Ascending aorta (tissue), 2 donors: ENCODE measurements at regions not wholly inside any gene's neighbourhood (a gene's known extent, or its start where the extent isn't known, plus 50 kb on each side); places are given as distances from the start of the nearest gene placed in this dataset.

ENCODE experiments used
- DNase-seq, 2 donors: peaks; one replicate each; pipeline ENCODE4 v3.0.0-alpha.2; 2019; ENCODE audit warnings: low spot score in 2 of 2
- H3K27ac ChIP-seq, 2 donors: fragments of 200-600 bp; sonication (generic); one replicate each; pipeline ENCODE4 v1.5.1; 2016 to 2017; ENCODE audit warnings: mild to moderate bottlenecking in 1 of 2
- H3K27me3 ChIP-seq: fragments of 200-600 bp; sonication (generic); one replicate; pipeline ENCODE4 v1.5.1; 2017
- H3K36me3 ChIP-seq, 2 donors: fragments of 200-600 bp; sonication (generic); one replicate each; pipeline ENCODE4 v1.5.1; 2016
- H3K4me1 ChIP-seq, 2 donors: fragments of 200-600 bp; sonication (generic); one replicate each; pipeline ENCODE4 v1.5.1; 2016 to 2017; ENCODE audit warnings: mild to moderate bottlenecking in 1 of 2
- H3K4me3 ChIP-seq, 2 donors: fragments of 200-600 bp; sonication (generic); one replicate each; pipeline ENCODE4 v1.5.1; 2016 to 2017; ENCODE audit warnings: mild to moderate bottlenecking in 1 of 2
- H3K9me3 ChIP-seq, 2 donors: fragments of 200-600 bp; sonication (generic); one replicate each; pipeline ENCODE4 v1.5.1; 2016
- intact Hi-C: fragments of 100-400 bp; cut with DNase I; formaldehyde crosslinking; loops from one replicate; pipeline ENCODE4 v1.15.1; 2023
- TF ChIP-seq, protein P1 (sequence below), 3 experiments: fragments of 200-600 bp in 2 of 3; fragments of 450-650 bp in 1 of 3; sonication (generic) in 2 of 3; IDR thresholded peaks; one replicate each; pipeline ENCODE4 v1.5.1; 2016 to 2019; ENCODE audit warnings: antibody characterized with exemption in 3 of 3, mild to moderate bottlenecking in 1 of 3, moderate library complexity in 1 of 3

DNA sequence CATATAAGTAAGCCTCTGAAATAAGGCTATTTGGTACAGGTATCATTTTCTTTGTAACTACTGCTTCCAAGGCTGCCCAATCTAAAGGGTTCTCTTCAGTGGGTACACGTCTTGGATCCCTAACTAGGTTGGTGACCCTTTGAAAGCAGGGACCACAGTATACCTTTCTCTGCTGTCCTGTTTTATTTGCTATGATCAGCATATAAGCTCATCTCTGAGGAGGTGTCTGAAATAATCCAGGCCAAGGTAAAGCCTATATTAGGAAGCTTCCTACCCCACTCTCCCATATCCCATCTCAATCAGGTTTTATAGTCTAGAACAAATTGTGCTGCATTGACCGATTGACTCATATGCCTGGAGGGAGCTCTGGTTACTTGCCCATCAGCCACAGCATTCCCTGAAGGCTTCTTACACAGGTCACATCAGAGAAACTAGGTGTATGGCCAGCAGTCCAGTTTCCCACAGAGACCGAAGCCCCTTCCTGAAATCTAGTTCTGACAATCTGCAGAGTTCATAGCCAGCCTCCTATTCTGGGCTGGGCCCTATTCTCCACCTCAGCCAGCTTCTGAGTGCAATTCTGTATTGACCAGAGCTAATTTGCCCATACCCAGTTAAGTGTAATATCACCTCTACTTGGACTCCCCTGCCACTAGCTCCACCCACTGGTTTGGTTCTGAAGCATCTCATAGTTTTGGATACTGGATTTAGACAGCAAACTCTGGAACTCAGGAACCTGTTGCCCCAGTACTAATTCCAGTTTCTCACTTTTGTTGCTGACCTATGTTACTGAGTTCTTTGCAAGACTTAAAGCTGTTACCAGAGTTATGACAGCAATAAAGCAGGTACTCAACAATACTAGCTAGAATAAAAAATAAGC lies 62.1 kb upstream of the ARHGAP20 start:
- H3K27me3 ChIP-seq, result no peaks in the 10 kb centered on the region
- H3K9me3 ChIP-seq, result peaks cover 5 to 6% of the 10 kb centered on the region in 2 donors
- H3K4me3 ChIP-seq, result no peak overlapping the region
- TF ChIP-seq, protein P1, sequence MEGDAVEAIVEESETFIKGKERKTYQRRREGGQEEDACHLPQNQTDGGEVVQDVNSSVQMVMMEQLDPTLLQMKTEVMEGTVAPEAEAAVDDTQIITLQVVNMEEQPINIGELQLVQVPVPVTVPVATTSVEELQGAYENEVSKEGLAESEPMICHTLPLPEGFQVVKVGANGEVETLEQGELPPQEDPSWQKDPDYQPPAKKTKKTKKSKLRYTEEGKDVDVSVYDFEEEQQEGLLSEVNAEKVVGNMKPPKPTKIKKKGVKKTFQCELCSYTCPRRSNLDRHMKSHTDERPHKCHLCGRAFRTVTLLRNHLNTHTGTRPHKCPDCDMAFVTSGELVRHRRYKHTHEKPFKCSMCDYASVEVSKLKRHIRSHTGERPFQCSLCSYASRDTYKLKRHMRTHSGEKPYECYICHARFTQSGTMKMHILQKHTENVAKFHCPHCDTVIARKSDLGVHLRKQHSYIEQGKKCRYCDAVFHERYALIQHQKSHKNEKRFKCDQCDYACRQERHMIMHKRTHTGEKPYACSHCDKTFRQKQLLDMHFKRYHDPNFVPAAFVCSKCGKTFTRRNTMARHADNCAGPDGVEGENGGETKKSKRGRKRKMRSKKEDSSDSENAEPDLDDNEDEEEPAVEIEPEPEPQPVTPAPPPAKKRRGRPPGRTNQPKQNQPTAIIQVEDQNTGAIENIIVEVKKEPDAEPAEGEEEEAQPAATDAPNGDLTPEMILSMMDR (IDR thresholded peaks at IDR 0.05), result no peak
- no peak for DNase-seq
- no peaks in the 10 kb centered on the region for H3K36me3 ChIP-seq
- peaks cover 8 to 10% of the 10 kb centered on the region in 2 donors for H3K4me1 ChIP-seq
- intact Hi-C loops, result no loop called here
- no peak overlapping the region for H3K27ac ChIP-seq

DNA sequence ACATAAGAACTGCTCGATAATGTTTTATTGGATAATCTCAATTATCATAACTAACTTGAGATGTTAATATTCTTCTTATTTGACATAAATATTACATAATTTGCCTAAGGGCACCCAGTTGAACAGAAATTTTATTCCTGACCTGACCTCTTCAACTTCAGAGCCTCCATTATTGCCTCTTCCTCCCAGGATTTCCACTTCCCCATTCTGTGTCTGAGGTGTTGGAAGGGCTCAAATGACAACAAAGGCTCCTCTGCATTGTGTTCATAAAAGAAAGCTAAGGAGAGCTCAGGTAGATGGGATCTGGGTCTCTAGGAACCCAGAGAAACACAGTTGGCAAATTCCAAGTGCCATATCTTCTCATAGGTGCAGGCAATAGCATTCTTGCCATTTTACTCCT lies 61.2 kb upstream of the ARHGAP20 start:
- Histone ChIP-seq H3K36me3 (no peaks in the 10 kb centered on the region), H3K9me3 (no peaks in the 10 kb centered on the region), H3K27ac (no peak overlapping the region), H3K27me3 (no peaks in the 10 kb centered on the region), H3K4me1 (peaks cover 8 to 10% of the 10 kb centered on the region in 2 donors), H3K4me3 (no peak overlapping the region)
- intact Hi-C loops, result no loop called here
- no peak for DNase-seq
- TF ChIP-seq, protein P1 (IDR thresholded peaks at IDR 0.05), result no peak

DNA sequence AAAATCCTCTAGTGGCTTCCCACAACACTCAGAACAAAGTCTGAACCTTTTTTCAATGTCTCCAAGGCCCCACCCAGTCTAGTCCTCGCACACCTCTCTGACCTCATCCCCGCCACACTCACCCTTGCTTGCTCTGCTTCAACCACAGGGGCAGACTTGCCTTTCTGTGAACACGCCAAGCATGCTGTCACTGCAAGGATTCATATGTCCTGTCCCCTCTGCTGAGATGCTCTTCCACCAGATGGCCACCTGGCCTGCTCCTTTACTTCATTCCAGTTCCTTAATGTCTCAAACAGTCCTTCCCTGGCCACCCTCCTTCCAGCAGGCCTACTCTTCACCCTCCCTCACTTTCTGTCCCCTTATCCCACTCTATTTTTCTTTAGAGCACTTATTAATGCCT lies 60.6 kb upstream of the ARHGAP20 start:
- TF ChIP-seq, protein P1 (IDR thresholded peaks at IDR 0.05), result no peak
- Histone ChIP-seq H3K27ac (no peak overlapping the region), H3K27me3 (no peaks in the 10 kb centered on the region), H3K36me3 (no peaks in the 10 kb centered on the region), H3K4me1 (peaks cover 3 to 6% of the 10 kb centered on the region in 2 donors), H3K9me3 (no peaks in the 10 kb centered on the region), H3K4me3 (no peak overlapping the region)
- intact Hi-C loops, result no loop called here
- DNase-seq, result no peak

DNA sequence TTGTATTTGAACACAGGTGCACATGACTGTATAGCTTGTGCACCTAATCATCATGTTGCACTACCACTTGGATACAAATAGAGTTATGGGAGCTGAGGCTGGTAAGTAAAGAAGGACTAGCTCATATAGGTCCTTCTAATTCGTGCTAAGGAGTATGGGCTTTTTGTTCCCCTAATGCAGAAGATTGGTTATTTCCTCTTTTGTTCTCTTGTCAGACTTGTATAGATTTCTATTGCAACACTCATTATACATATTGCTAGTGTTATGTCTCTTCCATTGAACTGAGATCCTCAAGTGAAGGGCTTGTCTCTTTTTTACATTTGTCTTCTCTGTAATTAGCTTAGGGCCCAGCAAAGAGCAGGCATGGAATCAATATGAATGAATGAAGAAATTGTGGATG lies 54.1 kb upstream of the ARHGAP20 start:
- no peaks in the 10 kb centered on the region for H3K9me3 ChIP-seq
- H3K4me1 ChIP-seq, result peaks cover 0 to 10% of the 10 kb centered on the region in 2 donors
- H3K27ac ChIP-seq, result no peak overlapping the region
- H3K4me3 ChIP-seq, result no peak overlapping the region
- H3K27me3 ChIP-seq, result no peaks in the 10 kb centered on the region
- intact Hi-C loops, result no loop called here
- TF ChIP-seq, protein P1 (IDR thresholded peaks at IDR 0.05), result no peak
- no peak for DNase-seq
- H3K36me3 ChIP-seq, result no peaks in the 10 kb centered on the region

DNA sequence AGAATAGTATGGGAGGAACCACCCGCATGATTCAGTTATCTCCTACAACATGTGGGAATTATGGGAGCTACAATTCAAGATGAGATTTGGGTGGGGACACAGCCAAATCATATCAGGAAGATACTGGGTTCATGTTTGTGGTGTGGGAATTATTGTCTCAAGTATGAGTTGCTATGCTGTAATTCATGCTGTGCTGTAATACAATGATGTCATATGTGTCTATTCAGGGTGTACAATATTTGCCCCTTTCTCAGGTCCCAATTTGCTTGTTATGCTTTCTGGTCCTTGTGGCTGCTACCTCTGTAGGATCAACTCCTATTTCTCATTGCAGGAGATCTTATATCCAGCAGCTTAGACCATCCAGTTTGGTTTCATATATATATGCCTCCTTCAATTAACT lies 52.2 kb upstream of the ARHGAP20 start:
- Histone ChIP-seq H3K9me3 (no peaks in the 10 kb centered on the region), H3K4me3 (no peak overlapping the region), H3K27me3 (no peaks in the 10 kb centered on the region), H3K27ac (no peak overlapping the region), H3K36me3 (no peaks in the 10 kb centered on the region), H3K4me1 (peaks cover 0 to 10% of the 10 kb centered on the region in 2 donors)
- no peak for DNase-seq
- intact Hi-C loops, result no loop called here
- TF ChIP-seq, protein P1 (IDR thresholded peaks at IDR 0.05), result no peak
